ENCODE measurements at regions not wholly inside any gene's neighbourhood (a gene's known extent, or its start where the extent isn't known, plus 50 kb on each side); places are given as distances from the start of the nearest gene placed in this dataset.
A peak's percentile ranks its signal among the peaks of the same experiment; 100 is the strongest.

GRCh38 chr3:72423643-72424042, 424.6 kb downstream of the SHQ1 start:
- H3K4me1 ChIP-seq: peaks cover 30% of the 10 kb centered on the region
- no peaks in the 10 kb centered on the region; the same call in 1 of the 2 replicates for H3K36me3 ChIP-seq
- H3K9me3 ChIP-seq: no peaks in the 10 kb centered on the region
- H3K27me3 ChIP-seq: no peaks in the 10 kb centered on the region
- H3K4me3 ChIP-seq (ENCODE audit: low read depth, low read length): no peak overlapping the region
- DNase-seq: peak; percentile 16
- TF ChIP-seq CTCF (IDR thresholded peaks at IDR 0.05; ENCODE audit: low read depth, low read length): no peak

GRCh38 chr3:72421786-72422185, 426.5 kb downstream of the SHQ1 start:
- TF ChIP-seq CTCF (IDR thresholded peaks at IDR 0.05; ENCODE audit: low read depth, low read length): no peak
- no peaks in the 10 kb centered on the region for H3K27me3 ChIP-seq

GRCh38 chr3:72421126-72421525, 427.1 kb downstream of the SHQ1 start:
- H3K27me3 ChIP-seq: no peaks in the 10 kb centered on the region
- H3K9me3 ChIP-seq: no peaks in the 10 kb centered on the region
- TF ChIP-seq CTCF (IDR thresholded peaks at IDR 0.05; ENCODE audit: low read depth, low read length): no peak
- no peak overlapping the region for H3K4me3 ChIP-seq (ENCODE audit: low read depth, low read length)
- no peaks in the 10 kb centered on the region for H3K36me3 ChIP-seq
- DNase-seq: no peak
- peaks cover 13% of the 10 kb centered on the region for H3K4me1 ChIP-seq

More at GRCh38 chr3:72421786-72422185, 426.5 kb downstream of the SHQ1 start:
- peaks cover 19% of the 10 kb centered on the region for H3K4me1 ChIP-seq
- no peak for DNase-seq
- no peaks in the 10 kb centered on the region for H3K36me3 ChIP-seq
- H3K4me3 ChIP-seq (ENCODE audit: low read depth, low read length): no peak overlapping the region
- no peaks in the 10 kb centered on the region for H3K9me3 ChIP-seq

- DNase-seq: no peak
- Histone ChIP-seq H3K9me3 (no peaks in the 10 kb centered on the region), H3K36me3 (no peaks in the 10 kb centered on the region), H3K4me1 (peaks cover 11% of the 10 kb centered on the region), H3K27me3 (no peaks in the 10 kb centered on the region), H3K4me3 (ENCODE audit: low read depth, low read length) (no peak overlapping the region)
- TF ChIP-seq CTCF (IDR thresholded peaks at IDR 0.05; ENCODE audit: low read depth, low read length): peak; percentile 34; the same call in 1 of the 2 replicates
These were observed 429.4 kb downstream of the SHQ1 start for GRCh38 chr3:72418856-72419255.

- Histone ChIP-seq H3K36me3 (no peaks in the 10 kb centered on the region), H3K9me3 (no peaks in the 10 kb centered on the region), H3K4me1 (peaks cover 17% of the 10 kb centered on the region), H3K27me3 (no peaks in the 10 kb centered on the region), H3K4me3 (ENCODE audit: low read depth, low read length) (no peak overlapping the region)
- TF ChIP-seq CTCF (IDR thresholded peaks at IDR 0.05; ENCODE audit: low read depth, low read length): no peak
- no peak for DNase-seq
These were observed 430.0 kb downstream of the SHQ1 start for GRCh38 chr3:72418244-72418643.

GRCh38 chr3:72414481-72415016, 433.7 kb downstream of the SHQ1 start:
- H3K27me3 ChIP-seq: no peaks in the 10 kb centered on the region
- TF ChIP-seq CTCF (IDR thresholded peaks at IDR 0.05; ENCODE audit: low read depth, low read length): no peak
- H3K4me3 ChIP-seq (ENCODE audit: low read depth, low read length): no peak overlapping the region
- H3K9me3 ChIP-seq: no peaks in the 10 kb centered on the region
- H3K36me3 ChIP-seq: no peaks in the 10 kb centered on the region
- no peak for DNase-seq
- H3K4me1 ChIP-seq: peaks cover 34% of the 10 kb centered on the region

Measured in BE2C (cell line).